ENCODE measurements at regions not wholly inside any gene's neighbourhood (a gene's known extent, or its start where the extent isn't known, plus 50 kb on each side); places are given as distances from the start of the nearest gene placed in this dataset.
"Not testable (repeated sequence)": the region's sequence is repeated elsewhere in the genome, so short reads cannot be mapped to it uniquely, and the experiment has no call there.

- no peak for DNase-seq
Measured at GRCh38 chr5:162811071-162811470, 626.3 kb upstream of the CCNG1 start.

DNA sequence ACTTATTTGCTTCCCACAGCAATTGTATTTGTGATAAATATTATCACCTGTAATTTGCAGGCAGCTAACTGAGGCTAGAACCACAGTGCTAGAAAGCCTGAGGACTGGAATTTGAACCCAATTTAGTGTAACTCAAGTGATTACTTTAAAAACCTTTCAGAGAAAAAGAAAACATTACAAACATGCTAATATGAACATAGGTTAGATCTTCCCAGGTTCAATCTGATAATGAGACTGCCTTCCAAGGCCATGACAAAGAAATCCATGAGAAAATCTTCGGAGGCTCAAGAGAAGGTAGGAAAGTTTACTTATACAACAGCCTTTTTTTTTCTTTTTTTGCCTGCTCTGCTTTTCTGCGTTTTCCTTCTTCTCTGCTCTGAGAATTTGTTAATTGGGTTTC is 620.6 kb upstream of the CCNG1 start:
- no peak for DNase-seq

DNA sequence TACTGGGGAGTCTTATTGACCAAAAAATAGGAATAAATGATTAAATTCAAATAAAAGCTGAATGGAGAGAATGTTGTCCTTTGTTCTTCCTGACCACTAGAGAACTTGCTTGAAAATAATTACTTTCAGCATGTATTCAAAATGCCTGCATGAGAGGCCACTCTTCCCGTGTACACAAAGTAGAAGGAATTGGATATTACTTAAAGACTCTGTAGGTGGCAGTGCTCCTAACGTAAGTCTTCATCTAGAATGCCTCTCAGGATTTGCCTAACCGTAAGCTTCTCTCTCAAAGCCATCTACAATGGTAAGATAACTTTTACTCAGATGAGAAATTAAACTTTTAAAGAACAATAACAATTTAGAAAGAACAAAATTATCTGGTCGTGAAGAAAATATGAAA is 620.0 kb upstream of the CCNG1 start:
- no peak for DNase-seq

DNA sequence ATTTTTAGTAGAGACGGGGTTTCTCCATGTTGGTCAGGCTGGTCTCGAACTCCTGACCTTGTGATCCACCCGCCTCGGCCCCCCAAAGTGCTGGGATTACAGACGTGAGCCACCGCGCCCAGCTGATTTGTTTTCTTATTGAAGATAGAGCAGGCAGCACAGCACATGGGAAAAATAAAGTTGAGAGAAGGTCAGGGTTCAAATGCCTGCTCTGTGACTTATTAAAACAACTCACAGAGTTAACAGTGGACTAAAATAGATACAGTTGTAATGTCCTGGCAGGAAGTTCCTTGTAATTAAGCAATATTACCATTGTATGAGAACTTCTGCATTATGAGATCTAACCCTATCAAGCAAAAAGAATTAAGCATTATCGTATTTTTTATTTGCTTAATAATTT is 615.7 kb upstream of the CCNG1 start:
- not testable (repeated sequence) for DNase-seq

DNA sequence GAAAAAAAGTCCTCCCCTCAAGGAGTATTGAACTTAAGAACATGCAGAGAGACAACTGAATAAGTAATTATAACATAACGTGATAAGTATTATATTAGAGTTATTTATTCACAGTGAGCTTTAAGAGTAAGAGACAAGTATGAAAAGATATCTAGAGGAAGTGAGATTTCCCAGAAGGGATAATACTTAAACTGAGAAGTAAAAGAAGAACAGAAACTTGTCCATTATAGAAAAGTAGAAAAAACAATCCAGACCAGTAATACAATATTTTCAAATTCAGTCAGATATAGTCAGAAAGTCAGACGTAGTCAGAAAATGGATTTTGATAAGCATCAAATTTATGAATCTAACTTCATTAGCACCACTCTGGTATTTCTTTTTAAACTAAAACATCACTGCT is 613.0 kb upstream of the CCNG1 start:
- no peak for DNase-seq

GRCh38 chr5:162837155-162837554 is 600.2 kb upstream of the CCNG1 start:
- no peak for DNase-seq

- DNase-seq, result no peak
Measured at GRCh38 chr5:162842727-162843126, 594.7 kb upstream of the CCNG1 start.

DNA sequence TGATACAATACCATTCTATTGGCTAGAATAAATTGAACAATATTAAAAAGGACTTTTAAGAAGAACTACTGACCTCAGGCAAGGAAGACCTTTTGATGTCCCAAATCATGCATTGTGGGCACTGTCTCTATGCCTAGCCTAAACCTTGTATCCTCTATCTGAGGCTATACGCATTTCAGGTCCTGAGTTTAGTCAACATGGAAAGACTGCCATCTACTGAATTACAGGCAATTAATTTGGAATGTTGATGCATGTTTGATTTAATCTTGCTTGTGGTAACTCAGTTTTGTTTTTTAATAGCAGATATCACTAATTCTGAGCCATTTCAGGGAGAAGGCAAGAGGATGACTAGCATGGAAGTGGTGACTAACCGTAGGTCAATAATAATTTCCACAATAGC is 585.3 kb upstream of the CCNG1 start:
- no peak for DNase-seq

DNA sequence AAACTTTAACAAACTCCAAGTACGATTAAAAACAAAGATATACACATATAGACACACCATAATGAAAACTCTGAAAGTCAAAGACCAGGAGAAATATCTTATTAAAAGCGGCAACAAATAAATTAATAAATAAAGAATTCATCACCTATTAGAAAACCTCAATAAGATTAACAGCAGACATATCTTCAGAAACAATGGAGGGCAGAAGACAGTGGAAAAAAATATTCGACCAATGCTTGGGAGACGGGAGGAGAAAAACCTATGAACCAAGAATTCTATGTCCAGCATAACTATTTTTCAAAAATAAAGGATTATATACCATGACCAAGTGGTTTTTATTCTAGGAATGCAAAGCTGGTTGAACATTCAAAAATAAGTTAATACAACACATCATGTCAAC is 578.6 kb upstream of the CCNG1 start:
- no peak for DNase-seq

DNA sequence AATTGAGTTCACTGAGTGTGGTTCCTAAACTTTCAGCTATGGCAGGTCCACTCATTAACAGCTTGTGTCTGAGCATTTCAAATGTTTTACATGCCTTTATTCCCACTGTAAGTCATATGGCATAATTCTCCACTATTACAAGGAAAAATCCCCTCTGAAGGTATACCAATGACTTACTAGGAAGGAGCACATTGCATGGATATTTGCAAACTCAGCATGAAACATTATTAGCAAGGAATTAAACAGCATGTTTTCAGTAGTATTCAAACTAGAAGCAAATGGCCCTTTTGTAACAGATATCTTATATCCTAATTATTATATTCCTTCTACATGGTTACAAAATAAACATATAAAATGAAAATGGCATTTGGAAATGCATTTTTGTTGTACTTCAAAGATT is 566.4 kb upstream of the CCNG1 start:
- DNase-seq, result no peak

GRCh38 chr5:162882629-162883028 is 554.8 kb upstream of the CCNG1 start:
- DNase-seq, result no peak

DNA sequence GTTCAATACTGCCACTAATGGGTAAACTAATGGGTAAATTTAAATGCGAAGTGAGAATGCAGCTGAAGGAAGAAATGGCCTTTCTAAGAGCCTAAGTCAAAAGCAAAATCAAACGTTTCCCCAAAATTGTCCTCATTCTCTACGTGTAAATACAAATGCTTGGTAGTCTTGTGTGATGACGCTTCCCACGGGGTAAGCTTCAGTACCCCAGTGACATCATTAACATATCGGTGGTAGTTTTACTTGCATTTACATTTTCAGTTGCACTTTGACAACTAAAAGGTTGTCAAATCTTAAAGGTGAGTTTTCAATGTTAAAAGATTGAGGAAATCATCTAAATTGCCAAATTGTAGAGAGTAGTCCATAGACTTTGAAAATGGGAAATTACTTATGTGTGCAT is 550.7 kb upstream of the CCNG1 start:
- DNase-seq, result no peak

GRCh38 chr5:162888268-162888667 is 549.1 kb upstream of the CCNG1 start:
- DNase-seq, result no peak

DNA sequence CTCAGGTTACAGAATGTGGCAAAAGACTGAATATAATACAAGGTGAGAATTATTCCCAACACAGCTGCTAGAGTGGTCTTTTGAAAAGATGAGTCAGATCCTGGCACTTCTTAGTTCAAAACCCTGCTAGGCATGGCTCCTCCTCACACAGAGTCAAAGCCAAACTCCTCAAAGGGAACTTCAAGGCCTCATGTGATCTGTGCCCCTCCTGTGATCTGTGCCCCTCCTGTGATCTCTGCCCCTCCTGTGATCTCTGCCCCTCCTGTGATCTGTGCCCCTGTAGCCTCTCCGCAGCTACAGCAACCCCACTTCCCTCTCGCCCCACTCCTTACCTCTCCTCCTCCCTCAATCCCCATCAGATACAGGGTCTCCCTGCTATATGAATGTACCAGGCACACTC is 525.5 kb upstream of the CCNG1 start:
- DNase-seq, result no peak

DNA sequence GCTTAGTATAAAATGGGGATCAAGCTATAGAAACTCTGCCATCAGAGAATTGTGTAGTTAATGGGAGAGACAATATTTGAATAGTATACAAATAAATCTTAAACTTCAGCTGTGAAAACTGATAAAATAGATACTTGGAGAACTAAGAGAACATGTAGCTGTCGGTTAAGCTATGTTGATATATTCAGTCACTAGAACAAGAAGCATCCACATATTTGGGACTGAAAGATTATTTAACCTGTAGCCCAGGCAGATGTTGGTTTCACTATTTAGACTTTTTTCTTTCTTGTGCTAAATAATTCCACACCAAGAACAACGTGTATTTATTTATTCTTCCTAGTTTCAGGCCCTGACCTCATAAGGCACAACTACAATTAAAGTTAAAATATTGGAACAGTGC is 521.0 kb upstream of the CCNG1 start:
- DNase-seq, result no peak

DNA sequence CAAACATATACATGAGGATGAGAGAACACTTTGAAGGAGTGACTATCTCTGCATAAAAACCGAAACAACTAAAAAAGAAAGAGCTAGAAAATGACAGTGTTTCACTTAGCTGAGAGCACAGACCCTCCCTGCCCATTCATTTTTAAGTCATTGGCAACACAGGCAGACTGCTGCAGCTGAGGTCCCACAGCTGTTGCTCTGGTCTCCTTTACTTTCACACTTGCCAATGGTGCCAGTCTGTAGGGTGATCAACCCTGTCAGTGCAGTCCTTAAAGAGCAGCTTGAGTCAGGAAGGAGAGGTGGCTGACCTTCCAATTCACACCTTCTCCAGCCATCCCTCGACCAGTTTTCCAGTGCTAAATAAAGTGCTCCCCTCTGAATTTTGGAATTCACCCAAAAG is 508.3 kb upstream of the CCNG1 start:
- DNase-seq, result no peak

DNA sequence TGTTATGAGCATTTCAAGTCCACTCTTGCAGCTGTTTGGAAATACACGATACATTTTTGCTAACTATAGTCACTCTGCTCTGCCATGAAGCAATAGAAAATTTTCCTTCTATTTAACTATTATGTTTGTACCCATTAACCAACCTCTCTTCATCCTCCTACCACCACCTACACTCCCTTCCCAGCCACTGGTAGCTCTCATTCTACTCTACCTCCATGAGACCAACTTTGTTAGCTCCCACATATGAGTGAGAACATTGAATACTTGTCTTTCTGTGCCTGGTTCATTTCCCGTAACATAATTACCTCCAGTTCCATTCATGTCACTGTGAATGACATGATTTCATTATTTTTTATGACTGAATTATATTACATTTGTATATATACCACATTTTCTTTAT is 505.9 kb upstream of the CCNG1 start:
- DNase-seq, result no peak

DNA sequence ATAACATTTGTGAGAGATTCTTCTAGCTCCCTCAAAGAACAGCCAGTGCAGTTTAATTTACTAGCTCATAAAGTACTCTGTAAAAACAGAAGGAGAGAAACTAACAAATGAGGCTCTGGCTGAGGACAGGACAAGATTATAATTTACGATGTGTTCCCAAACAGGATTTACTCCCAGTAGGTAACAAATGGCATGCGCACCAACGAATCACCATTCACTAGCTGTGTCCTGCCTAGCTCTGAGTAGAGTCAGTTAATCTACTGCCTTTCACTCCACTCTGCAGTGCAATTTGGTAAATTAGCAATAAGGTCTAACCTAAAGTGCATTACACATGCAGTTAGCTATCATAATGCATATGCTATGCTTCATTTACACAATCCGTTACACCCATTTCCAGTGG is 497.4 kb upstream of the CCNG1 start:
- DNase-seq, result no peak

DNA sequence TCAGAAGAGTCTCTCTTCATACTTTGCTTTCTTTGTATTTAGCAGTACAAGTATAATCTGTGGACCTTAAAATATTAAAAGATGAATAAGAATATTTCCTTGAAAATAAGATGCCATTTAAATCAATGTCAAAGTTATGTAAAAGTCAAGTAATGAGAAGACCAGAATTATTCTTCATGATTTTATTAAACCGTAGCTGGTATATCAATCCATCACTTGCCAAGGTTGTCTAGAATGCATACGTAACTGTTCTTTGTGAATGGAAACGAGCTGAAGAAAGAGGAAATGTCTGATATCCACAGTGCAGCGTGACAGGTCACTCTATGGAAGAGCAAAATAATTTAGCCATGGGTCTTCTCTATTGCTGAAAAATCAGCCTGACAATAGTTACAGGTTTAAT is 488.7 kb upstream of the CCNG1 start:
- no peak for DNase-seq

- no peak for DNase-seq
Measured at GRCh38 chr5:162956570-162956969, 480.8 kb upstream of the CCNG1 start.

DNA sequence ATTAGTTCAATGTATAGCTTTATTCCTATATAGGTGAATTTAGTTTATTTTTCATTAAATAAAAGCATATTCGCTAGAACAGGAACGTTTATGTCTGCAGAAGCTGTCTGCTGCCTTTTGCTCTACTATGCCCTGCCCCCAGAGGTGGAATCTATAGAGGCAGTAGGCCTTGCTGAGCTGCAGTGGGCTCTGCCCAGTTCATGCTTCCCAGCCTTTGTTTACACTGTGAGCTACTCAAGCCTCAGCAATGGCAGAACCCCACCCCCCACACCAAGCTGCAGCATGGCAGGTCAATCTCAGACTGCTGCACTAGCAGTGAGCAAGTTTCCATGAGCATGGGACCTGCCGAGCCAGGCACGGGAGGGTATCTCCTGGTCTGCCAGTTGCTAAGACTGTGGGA is 473.3 kb upstream of the CCNG1 start:
- DNase-seq, result not testable (repeated sequence)

GRCh38 chr5:162990063-162990462 is 447.3 kb upstream of the CCNG1 start:
- no peak for DNase-seq

- no peak for DNase-seq
Measured at GRCh38 chr5:162990856-162991497, 446.4 kb upstream of the CCNG1 start.

DNA sequence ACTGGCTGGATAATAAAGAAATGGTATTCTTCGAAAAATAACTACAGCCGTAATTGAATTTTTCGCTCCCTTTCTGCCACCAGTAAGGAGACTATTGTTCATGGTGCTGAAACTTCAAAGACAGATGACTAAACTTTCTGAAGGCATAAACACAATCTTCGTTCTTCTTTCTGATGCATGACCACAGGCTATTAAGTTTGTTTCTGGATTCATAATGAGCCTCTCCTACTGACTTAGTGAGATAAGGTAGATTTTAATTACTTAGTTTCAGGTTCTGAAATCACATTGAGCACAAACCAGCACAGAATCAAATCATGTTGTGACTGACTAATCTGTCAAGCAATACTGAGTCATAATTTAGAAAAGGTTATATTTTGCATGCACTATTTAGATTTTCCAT is 441.8 kb upstream of the CCNG1 start:
- DNase-seq, result no peak

DNA sequence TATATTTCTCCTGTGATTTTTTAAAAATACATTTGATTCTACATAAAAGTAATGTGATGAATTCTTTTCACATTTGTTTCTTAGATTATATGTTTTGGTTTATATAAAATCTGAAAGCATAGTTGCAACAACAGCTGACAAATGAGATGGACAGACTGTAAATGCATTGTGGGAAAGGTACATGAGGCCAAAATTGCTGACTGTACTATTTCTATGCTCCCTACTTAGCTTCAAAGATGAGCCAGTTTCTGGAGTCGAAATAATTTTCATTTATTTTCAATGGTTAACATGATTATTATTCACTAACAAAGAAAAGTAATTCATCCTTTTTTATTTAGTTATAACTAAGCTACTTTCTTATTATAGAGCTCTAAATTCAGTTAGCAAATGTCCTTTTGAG is 441.3 kb upstream of the CCNG1 start:
- no peak for DNase-seq

- DNase-seq, result no peak
Measured at GRCh38 chr5:163005949-163006348, 431.4 kb upstream of the CCNG1 start.

Measured in CD4-positive, alpha-beta T cell treated with Interleukin-17A for 4 hours (primary cell).